ENCODE measurements at regions not wholly inside any gene's neighbourhood (a gene's known extent, or its start where the extent isn't known, plus 50 kb on each side); places are given as distances from the start of the nearest gene placed in this dataset.
"Not testable (repeated sequence)": the region's sequence is repeated elsewhere in the genome, so short reads cannot be mapped to it uniquely, and the experiment has no call there.

- no peaks in the 10 kb centered on the region for H3K36me3 ChIP-seq (ENCODE audit: insufficient read depth, low read length)
- no peak overlapping the region for H3K4me3 ChIP-seq (ENCODE audit: low read length)
- no peaks in the 10 kb centered on the region for H3K4me1 ChIP-seq (ENCODE audit: control insufficient read depth, insufficient read depth, low read length)
- H3K9ac ChIP-seq (ENCODE audit: low read depth, low read length) = no peak overlapping the region
- no peaks in the 10 kb centered on the region for H3K9me3 ChIP-seq (replicated peaks; ENCODE audit: low read length)
- no peaks in the 10 kb centered on the region for H3K27me3 ChIP-seq (ENCODE audit: control insufficient read depth, insufficient read depth, low read length)
- no peak overlapping the region for H3K4me2 ChIP-seq (ENCODE audit: low read length)
Measured at GRCh38 chr3:95511828-95512227, 1302.6 kb upstream of the EPHA6 start.

- H3K4me3 ChIP-seq (ENCODE audit: low read length) = no peak overlapping the region
- no peaks in the 10 kb centered on the region for H3K4me1 ChIP-seq (ENCODE audit: control insufficient read depth, insufficient read depth, low read length)
Measured at GRCh38 chr3:95514260-95514659, 1300.1 kb upstream of the EPHA6 start.

DNA sequence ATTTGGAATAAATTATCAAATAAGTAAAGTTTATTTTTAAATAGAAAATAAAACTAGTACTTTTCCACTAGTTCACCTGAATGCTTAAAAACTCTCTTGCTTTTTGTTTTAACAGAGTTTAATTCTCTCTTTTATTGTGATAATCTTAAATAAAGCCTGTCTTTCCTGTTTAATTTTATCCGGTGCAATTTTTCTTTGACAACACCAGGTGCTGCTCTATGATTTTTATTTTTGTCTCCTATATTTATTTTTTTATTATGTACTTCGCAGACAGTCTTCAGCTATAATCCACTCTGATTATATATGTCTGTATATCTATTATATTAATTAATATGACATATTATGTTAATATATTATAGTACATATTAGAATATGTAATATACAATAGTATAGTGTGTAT is 1293.0 kb upstream of the EPHA6 start:
- no peaks in the 10 kb centered on the region for H3K4me1 ChIP-seq (ENCODE audit: control insufficient read depth, insufficient read depth, low read length)
- H3K9ac ChIP-seq (ENCODE audit: low read depth, low read length) = no peak overlapping the region
- H3K36me3 ChIP-seq (ENCODE audit: insufficient read depth, low read length) = no peaks in the 10 kb centered on the region
- no peaks in the 10 kb centered on the region for H3K27me3 ChIP-seq (ENCODE audit: control insufficient read depth, insufficient read depth, low read length)
- H3K4me3 ChIP-seq (ENCODE audit: low read length) = no peak overlapping the region
- no peaks in the 10 kb centered on the region for H3K9me3 ChIP-seq (replicated peaks; ENCODE audit: low read length)
- H3K4me2 ChIP-seq (ENCODE audit: low read length) = no peak overlapping the region

More at GRCh38 chr3:95514260-95514659, 1300.1 kb upstream of the EPHA6 start:
- H3K36me3 ChIP-seq (ENCODE audit: insufficient read depth, low read length) = no peaks in the 10 kb centered on the region
- H3K4me2 ChIP-seq (ENCODE audit: low read length) = no peak overlapping the region
- H3K9me3 ChIP-seq (replicated peaks; ENCODE audit: low read length) = no peaks in the 10 kb centered on the region
- H3K9ac ChIP-seq (ENCODE audit: low read depth, low read length) = no peak overlapping the region
- H3K27me3 ChIP-seq (ENCODE audit: control insufficient read depth, insufficient read depth, low read length) = no peaks in the 10 kb centered on the region

GRCh38 chr3:95522449-95522848 is 1291.9 kb upstream of the EPHA6 start:
- Histone ChIP-seq H3K4me1 (ENCODE audit: control insufficient read depth, insufficient read depth, low read length) (no peaks in the 10 kb centered on the region), H3K27me3 (ENCODE audit: control insufficient read depth, insufficient read depth, low read length) (no peaks in the 10 kb centered on the region), H3K9ac (ENCODE audit: low read depth, low read length) (no peak overlapping the region), H3K9me3 (replicated peaks; ENCODE audit: low read length) (no peaks in the 10 kb centered on the region), H3K4me2 (ENCODE audit: low read length) (no peak overlapping the region), H3K4me3 (ENCODE audit: low read length) (no peak overlapping the region), H3K36me3 (ENCODE audit: insufficient read depth, low read length) (no peaks in the 10 kb centered on the region)

GRCh38 chr3:95539950-95540483 is 1274.4 kb upstream of the EPHA6 start:
- no peaks in the 10 kb centered on the region for H3K4me1 ChIP-seq (ENCODE audit: control insufficient read depth, insufficient read depth, low read length)
- H3K27me3 ChIP-seq (ENCODE audit: control insufficient read depth, insufficient read depth, low read length) = no peaks in the 10 kb centered on the region
- no peaks in the 10 kb centered on the region for H3K9me3 ChIP-seq (replicated peaks; ENCODE audit: low read length)
- no peak overlapping the region for H3K4me2 ChIP-seq (ENCODE audit: low read length)
- H3K36me3 ChIP-seq (ENCODE audit: insufficient read depth, low read length) = no peaks in the 10 kb centered on the region
- no peak overlapping the region for H3K4me3 ChIP-seq (ENCODE audit: low read length)
- H3K9ac ChIP-seq (ENCODE audit: low read depth, low read length) = no peak overlapping the region

DNA sequence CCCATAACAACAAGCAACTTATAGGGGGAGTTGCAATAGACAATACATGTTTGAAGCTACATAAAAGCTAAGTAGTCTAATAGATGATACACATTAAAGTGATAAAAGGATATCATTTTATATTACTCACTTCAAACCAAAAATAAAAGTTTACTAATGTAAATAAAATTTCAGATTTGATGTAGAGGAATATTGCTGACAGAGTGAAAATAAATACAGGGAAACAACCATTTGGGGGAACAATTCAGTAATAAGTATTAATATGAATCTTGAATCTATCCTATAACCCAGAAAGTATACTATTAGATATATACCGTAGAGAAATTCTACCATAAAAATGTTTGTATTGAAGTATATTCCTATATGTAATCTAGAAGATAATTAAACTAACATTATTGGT is 1248.9 kb upstream of the EPHA6 start:
- no peak overlapping the region for H3K4me2 ChIP-seq (ENCODE audit: low read length)
- no peaks in the 10 kb centered on the region for H3K27me3 ChIP-seq (ENCODE audit: control insufficient read depth, insufficient read depth, low read length)
- H3K4me3 ChIP-seq (ENCODE audit: low read length) = no peak overlapping the region
- H3K9me3 ChIP-seq (replicated peaks; ENCODE audit: low read length) = no peaks in the 10 kb centered on the region
- H3K4me1 ChIP-seq (ENCODE audit: control insufficient read depth, insufficient read depth, low read length) = no peaks in the 10 kb centered on the region
- H3K9ac ChIP-seq (ENCODE audit: low read depth, low read length) = no peak overlapping the region
- no peaks in the 10 kb centered on the region for H3K36me3 ChIP-seq (ENCODE audit: insufficient read depth, low read length)

- no peaks in the 10 kb centered on the region for H3K9me3 ChIP-seq (replicated peaks; ENCODE audit: low read length)
- no peaks in the 10 kb centered on the region for H3K4me1 ChIP-seq (ENCODE audit: control insufficient read depth, insufficient read depth, low read length)
- no peak overlapping the region for H3K9ac ChIP-seq (ENCODE audit: low read depth, low read length)
- no peaks in the 10 kb centered on the region for H3K36me3 ChIP-seq (ENCODE audit: insufficient read depth, low read length)
- H3K27me3 ChIP-seq (ENCODE audit: control insufficient read depth, insufficient read depth, low read length) = no peaks in the 10 kb centered on the region
- H3K4me2 ChIP-seq (ENCODE audit: low read length) = no peak overlapping the region
- H3K4me3 ChIP-seq (ENCODE audit: low read length) = no peak overlapping the region
Measured at GRCh38 chr3:95567346-95567745, 1247.0 kb upstream of the EPHA6 start.

GRCh38 chr3:95586754-95587153 is 1227.6 kb upstream of the EPHA6 start:
- H3K4me1 ChIP-seq (ENCODE audit: control insufficient read depth, insufficient read depth, low read length) = no peaks in the 10 kb centered on the region
- no peaks in the 10 kb centered on the region for H3K27me3 ChIP-seq (ENCODE audit: control insufficient read depth, insufficient read depth, low read length)
- no peaks in the 10 kb centered on the region for H3K9me3 ChIP-seq (replicated peaks; ENCODE audit: low read length)
- no peak overlapping the region for H3K4me3 ChIP-seq (ENCODE audit: low read length)
- no peak overlapping the region for H3K9ac ChIP-seq (ENCODE audit: low read depth, low read length)
- no peaks in the 10 kb centered on the region for H3K36me3 ChIP-seq (ENCODE audit: insufficient read depth, low read length)
- H3K4me2 ChIP-seq (ENCODE audit: low read length) = no peak overlapping the region

- H3K4me2 ChIP-seq (ENCODE audit: low read length); H3K4me1 ChIP-seq (ENCODE audit: control insufficient read depth, insufficient read depth, low read length); H3K36me3 ChIP-seq (ENCODE audit: insufficient read depth, low read length); H3K9me3 ChIP-seq (replicated peaks; ENCODE audit: low read length); H3K9ac ChIP-seq (ENCODE audit: low read depth, low read length); H3K4me3 ChIP-seq (ENCODE audit: low read length); H3K27me3 ChIP-seq (ENCODE audit: control insufficient read depth, insufficient read depth, low read length): not testable (repeated sequence)
Measured at GRCh38 chr3:95587641-95588040, 1226.8 kb upstream of the EPHA6 start.

- H3K27me3 ChIP-seq (ENCODE audit: control insufficient read depth, insufficient read depth, low read length) = no peaks in the 10 kb centered on the region
- H3K9ac ChIP-seq (ENCODE audit: low read depth, low read length) = no peak overlapping the region
- H3K9me3 ChIP-seq (replicated peaks; ENCODE audit: low read length) = no peaks in the 10 kb centered on the region
- no peaks in the 10 kb centered on the region for H3K36me3 ChIP-seq (ENCODE audit: insufficient read depth, low read length)
- H3K4me2 ChIP-seq (ENCODE audit: low read length) = no peak overlapping the region
- H3K4me3 ChIP-seq (ENCODE audit: low read length) = no peak overlapping the region
- H3K4me1 ChIP-seq (ENCODE audit: control insufficient read depth, insufficient read depth, low read length) = no peaks in the 10 kb centered on the region
Measured at GRCh38 chr3:95588473-95588872, 1225.9 kb upstream of the EPHA6 start.

DNA sequence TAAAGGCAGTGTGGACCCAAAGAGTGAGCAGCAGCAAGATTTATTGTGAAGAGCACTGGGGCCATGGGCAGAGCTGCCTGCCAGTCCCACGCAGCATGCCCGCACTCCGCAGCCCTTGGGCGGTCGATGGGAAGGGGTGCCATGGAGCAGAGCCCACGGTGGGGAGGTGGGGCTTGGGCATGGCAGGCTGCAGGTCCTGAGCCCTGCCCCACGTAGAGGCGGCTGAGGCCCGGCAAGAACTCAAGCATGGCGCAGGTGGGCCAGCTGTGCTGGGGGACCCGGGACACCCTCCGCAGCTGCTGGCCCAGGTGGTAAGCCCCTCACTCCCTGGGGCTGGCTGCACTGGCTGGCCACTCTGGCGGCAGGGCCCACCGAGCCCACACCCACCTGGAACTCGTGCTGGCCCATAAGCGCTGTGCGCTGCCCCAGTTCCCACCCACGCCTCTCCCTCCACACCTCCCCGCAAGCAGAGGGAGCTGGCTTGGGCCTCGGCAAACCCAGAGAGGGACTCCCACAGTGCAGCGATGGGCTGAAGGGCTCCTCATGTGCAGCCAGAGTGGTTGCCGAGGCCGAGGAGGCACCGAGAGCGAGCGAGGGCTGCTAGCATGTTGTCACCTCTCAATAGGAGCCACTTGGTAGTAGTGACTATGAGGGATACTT is 1218.8 kb upstream of the EPHA6 start:
- Histone ChIP-seq H3K27me3 (ENCODE audit: control insufficient read depth, insufficient read depth, low read length) (no peaks in the 10 kb centered on the region), H3K36me3 (ENCODE audit: insufficient read depth, low read length) (no peaks in the 10 kb centered on the region), H3K4me1 (ENCODE audit: control insufficient read depth, insufficient read depth, low read length) (no peaks in the 10 kb centered on the region), H3K4me3 (ENCODE audit: low read length) (no peak overlapping the region), H3K9me3 (replicated peaks; ENCODE audit: low read length) (peaks cover 8% of the 10 kb centered on the region), H3K9ac (ENCODE audit: low read depth, low read length) (no peak overlapping the region), H3K4me2 (ENCODE audit: low read length) (no peak overlapping the region)

DNA sequence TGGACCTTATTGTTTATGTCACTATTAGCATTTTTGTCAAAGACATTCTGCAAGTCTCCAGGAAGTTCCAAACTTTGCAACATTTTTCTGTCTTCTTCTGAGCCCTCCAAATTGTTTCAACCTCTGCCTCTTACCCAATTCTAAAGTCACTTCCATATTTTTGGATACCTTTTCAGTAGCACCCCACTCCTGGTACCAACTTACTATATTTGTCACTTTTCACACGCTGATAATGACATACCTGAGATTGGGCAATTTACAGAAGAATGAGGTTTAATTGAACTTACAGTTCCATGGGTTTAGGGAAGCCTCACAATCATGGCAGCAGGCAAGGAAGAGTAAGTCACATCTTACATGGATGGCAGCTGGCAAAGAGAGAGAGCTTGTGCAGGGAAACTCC is 1206.5 kb upstream of the EPHA6 start:
- Histone ChIP-seq H3K4me2 (ENCODE audit: low read length) (no peak overlapping the region), H3K27me3 (ENCODE audit: control insufficient read depth, insufficient read depth, low read length) (no peaks in the 10 kb centered on the region), H3K9ac (ENCODE audit: low read depth, low read length) (no peak overlapping the region), H3K4me3 (ENCODE audit: low read length) (no peak overlapping the region), H3K9me3 (replicated peaks; ENCODE audit: low read length) (peaks cover 4% of the 10 kb centered on the region), H3K36me3 (ENCODE audit: insufficient read depth, low read length) (no peaks in the 10 kb centered on the region), H3K4me1 (ENCODE audit: control insufficient read depth, insufficient read depth, low read length) (no peaks in the 10 kb centered on the region)

Data from skeletal muscle satellite cell (primary cell).